Endodermal cell (in vitro differentiated cells): ENCODE measurements at regions not wholly inside any gene's neighbourhood (a gene's known extent, or its start where the extent isn't known, plus 50 kb on each side); places are given as distances from the start of the nearest gene placed in this dataset.

Experiments
- DNase-seq: peaks from one replicate; pipeline ENCODE4 v3.0.0-alpha.2; 2017
- H3K27ac ChIP-seq: 2 replicates; pipeline ENCODE4 v1.5.1; 2013; ENCODE audit warnings: mild to moderate bottlenecking, low read depth, low read length, moderate library complexity
- H3K27me3 ChIP-seq: 2 replicates; pipeline ENCODE4 v1.6.1; 2013; ENCODE audit warnings: mild to moderate bottlenecking, low read length, moderate library complexity; ENCODE audit not compliant: insufficient read depth, control insufficient read depth, poor library complexity, severe bottlenecking
- H3K36me3 ChIP-seq: 2 replicates; pipeline ENCODE4 v1.7.0; 2013; ENCODE audit warnings: mild to moderate bottlenecking, low read length, moderate library complexity; ENCODE audit not compliant: control insufficient read depth, insufficient read depth
- H3K4me1 ChIP-seq: one replicate; pipeline ENCODE4 v1.7.0; 2013; ENCODE audit warnings: low read length; ENCODE audit not compliant: control insufficient read depth, insufficient read depth
- H3K4me3 ChIP-seq: 2 replicates; pipeline ENCODE4 v1.5.1; 2013; ENCODE audit warnings: mild to moderate bottlenecking, low read length, moderate library complexity
- H3K9ac ChIP-seq: 2 replicates; pipeline ENCODE4 v1.6.1; 2013; ENCODE audit warnings: mild to moderate bottlenecking, low read length, moderate library complexity; ENCODE audit not compliant: poor library complexity, severe bottlenecking; ENCODE audit errors: extremely low read depth
- H3K9me3 ChIP-seq: 2 replicates; pipeline ENCODE4 v1.6.1; 2013; ENCODE audit warnings: mild to moderate bottlenecking, low read length, moderate library complexity; ENCODE audit not compliant: control insufficient read depth
- H3K27ac Mint-ChIP-seq: 2 replicates; pipeline ENCODE4 v1.8.0; 2020; ENCODE audit warnings: mixed read lengths
- H3K27me3 Mint-ChIP-seq: 2 replicates; pipeline ENCODE4 v1.8.0; 2021; ENCODE audit warnings: mild to moderate bottlenecking, mixed read lengths; ENCODE audit not compliant: insufficient read depth
- H3K36me3 Mint-ChIP-seq: 2 replicates; pipeline ENCODE4 v1.8.0; 2020; ENCODE audit warnings: low read depth, mixed read lengths
- H3K4me1 Mint-ChIP-seq: 2 replicates; pipeline ENCODE4 v1.8.0; 2020; ENCODE audit warnings: mixed read lengths
- H3K4me3 Mint-ChIP-seq: 2 replicates; pipeline ENCODE4 v1.8.0; 2020; ENCODE audit warnings: mild to moderate bottlenecking, moderate library complexity, mixed read lengths
- H3K9me3 Mint-ChIP-seq: 2 replicates; pipeline ENCODE4 v1.8.0; 2020; ENCODE audit warnings: mild to moderate bottlenecking, mixed read lengths
- CTCF ChIP-seq: fragments of 200-600 bp; sonication (generic); conservative IDR thresholded peaks from 2 replicates; pipeline ENCODE4 v1.5.0; 2021; ENCODE audit warnings: antibody characterized with exemption, mild to moderate bottlenecking
- WGBS, 2 experiments: methylation state at CpG; one replicate each; pipeline versions ENCODE4 v1.1.5 to v1.1.7; 2013; ENCODE audit warnings: missing lambda C conversion rate in 2 of 2, mixed read lengths in 1 of 2; ENCODE audit not compliant: insufficient coverage in 1 of 2, insufficient read length in 1 of 2; 5-methylcytosine and 5-hydroxymethylcytosine counted together

GRCh38 chr4:141349236-141349635, 128.5 kb downstream of the ZNF330 start:
- no peaks in the 10 kb centered on the region for H3K9me3 ChIP-seq
- H3K36me3 ChIP-seq: no peaks in the 10 kb centered on the region
- H3K4me3 ChIP-seq: no peak overlapping the region
- no peaks in the 10 kb centered on the region for H3K9me3 Mint-ChIP-seq
- H3K36me3 Mint-ChIP-seq: no peaks in the 10 kb centered on the region
- peaks cover 13% of the 10 kb centered on the region for H3K4me1 Mint-ChIP-seq
- peaks cover 3% of the 10 kb centered on the region for H3K27me3 Mint-ChIP-seq
- no peak overlapping the region for H3K4me3 Mint-ChIP-seq
- H3K4me1 ChIP-seq: no peaks in the 10 kb centered on the region
- no peak overlapping the region for H3K27ac Mint-ChIP-seq
- H3K27me3 ChIP-seq: no peaks in the 10 kb centered on the region
- no peak overlapping the region for H3K9ac ChIP-seq
- DNase-seq: no peak
- TF ChIP-seq CTCF: no peak
- H3K27ac ChIP-seq: no peak overlapping the region

- no peaks in the 10 kb centered on the region for H3K9me3 Mint-ChIP-seq
- H3K9me3 ChIP-seq: no peaks in the 10 kb centered on the region
- no peak for DNase-seq
- no peak for TF ChIP-seq CTCF
- 95% methylated on average over 3 of the region's 3 CpGs; no CpG with 5 or more reads in 1 of the 2 experiments for WGBS, 2 experiments
- no peak overlapping the region for H3K4me3 ChIP-seq
- H3K4me3 Mint-ChIP-seq: no peak overlapping the region
- H3K27me3 ChIP-seq: no peaks in the 10 kb centered on the region
- H3K9ac ChIP-seq: no peak overlapping the region
- H3K27ac ChIP-seq: no peak overlapping the region
- no peaks in the 10 kb centered on the region for H3K36me3 Mint-ChIP-seq
- no peaks in the 10 kb centered on the region for H3K36me3 ChIP-seq
- peaks cover 2% of the 10 kb centered on the region for H3K27me3 Mint-ChIP-seq
- no peak overlapping the region for H3K27ac Mint-ChIP-seq
- peaks cover 13% of the 10 kb centered on the region for H3K4me1 Mint-ChIP-seq
- no peaks in the 10 kb centered on the region for H3K4me1 ChIP-seq
These were observed 129.6 kb downstream of the ZNF330 start for GRCh38 chr4:141350122-141350905.

- Histone ChIP-seq H3K27me3 (no peaks in the 10 kb centered on the region), H3K9me3 (no peaks in the 10 kb centered on the region), H3K36me3 (no peaks in the 10 kb centered on the region), H3K27ac (no peak overlapping the region), H3K4me3 (no peak overlapping the region), H3K9ac (no peak overlapping the region), H3K4me1 (no peaks in the 10 kb centered on the region)
- no peaks in the 10 kb centered on the region for H3K9me3 Mint-ChIP-seq
- TF ChIP-seq CTCF: no peak
- no peak overlapping the region for H3K27ac Mint-ChIP-seq
- no peaks in the 10 kb centered on the region for H3K36me3 Mint-ChIP-seq
- peaks cover 13% of the 10 kb centered on the region for H3K4me1 Mint-ChIP-seq
- no peak overlapping the region for H3K4me3 Mint-ChIP-seq
- 80% methylated on average over 2 of the region's 2 CpGs; no CpG with 5 or more reads in 1 of the 2 experiments for WGBS, 2 experiments
- no peak for DNase-seq
- H3K27me3 Mint-ChIP-seq: peaks cover 2% of the 10 kb centered on the region
These were observed 131.6 kb downstream of the ZNF330 start for GRCh38 chr4:141352331-141352730.
